Keratinocyte (primary cell): ENCODE measurements at regions not wholly inside any gene's neighbourhood (a gene's known extent, or its start where the extent isn't known, plus 50 kb on each side); places are given as distances from the start of the nearest gene placed in this dataset.

Source experiments
- CTCF ChIP-seq, 3 experiments: IDR thresholded peaks in 1 of 3; conservative IDR thresholded peaks in 1 of 3; optimal IDR thresholded peaks in 1 of 3; 2 replicates in 2 of 3; 3 replicates in 1 of 3; pipeline versions ENCODE3 to v1.5.1; 2011; ENCODE audit warnings: low read length in 3 of 3, mild to moderate bottlenecking in 3 of 3, moderate library complexity in 2 of 3, control low read depth in 1 of 3, inconsistent platforms in 1 of 3; ENCODE audit not compliant: insufficient read depth in 2 of 3; ENCODE audit errors: extremely low read depth in 1 of 3
- EZH2 ChIP-seq: IDR thresholded peaks from one replicate; pipeline ENCODE4 v1.6.1; 2012; ENCODE audit warnings: inconsistent platforms, mild to moderate bottlenecking, low read length, moderate library complexity

GRCh38 chr3:188091746-188092145, 62.2 kb upstream of the LPP start:
- TF ChIP-seq CTCF (optimal IDR thresholded peaks at IDR 0.05 in 1 of 3, IDR thresholded peaks at IDR 0.05 in 1 of 3, conservative IDR thresholded peaks at IDR 0.05 in 1 of 3; ENCODE audit: extremely low read depth in 1 of 3, insufficient read depth in 2 of 3, low read length in 3 of 3) = no peak
- TF ChIP-seq EZH2 = no peak
